Immature natural killer cell (primary cell): ENCODE measurements at regions not wholly inside any gene's neighbourhood (a gene's known extent, or its start where the extent isn't known, plus 50 kb on each side); places are given as distances from the start of the nearest gene placed in this dataset.
"Not testable (repeated sequence)": the region's sequence is repeated elsewhere in the genome, so short reads cannot be mapped to it uniquely, and the experiment has no call there.

Experiments
- DNase-seq, 3 donors: peaks; one replicate each; pipeline ENCODE4 v3.0.0; 2022; ENCODE audit warnings: mixed read lengths in 1 of 3
- H3K27ac Mint-ChIP-seq, 6 donors: one replicate each; pipeline ENCODE4 v1.8.0; 2020; ENCODE audit warnings: mixed read lengths in 6 of 6, mild to moderate bottlenecking in 5 of 6, inconsistent platforms in 4 of 6, moderate library complexity in 3 of 6
- H3K27me3 Mint-ChIP-seq, 3 donors: one replicate each; pipeline ENCODE4 v1.8.0; 2020 to 2021; ENCODE audit warnings: low read depth in 3 of 3, mild to moderate bottlenecking in 3 of 3, mixed read lengths in 3 of 3, moderate library complexity in 3 of 3, inconsistent platforms in 1 of 3
- H3K36me3 Mint-ChIP-seq, 3 donors: one replicate each; pipeline ENCODE4 v1.8.0; 2020; ENCODE audit warnings: mixed read lengths in 3 of 3, inconsistent platforms in 2 of 3, mild to moderate bottlenecking in 2 of 3
- H3K4me1 Mint-ChIP-seq, 2 donors: one replicate each; pipeline ENCODE4 v1.8.0; 2020; ENCODE audit warnings: inconsistent platforms in 2 of 2, mild to moderate bottlenecking in 2 of 2, mixed read lengths in 2 of 2, moderate library complexity in 1 of 2
- H3K4me3 Mint-ChIP-seq, 5 donors: one replicate each; pipeline ENCODE4 v1.8.0; 2020; ENCODE audit warnings: mild to moderate bottlenecking in 5 of 5, mixed read lengths in 5 of 5, inconsistent platforms in 3 of 5, moderate library complexity in 3 of 5
- H3K9me3 Mint-ChIP-seq, 6 donors: one replicate each; pipeline ENCODE4 v1.8.0; 2020; ENCODE audit warnings: mild to moderate bottlenecking in 6 of 6, mixed read lengths in 6 of 6, inconsistent platforms in 4 of 6, moderate library complexity in 3 of 6

DNA sequence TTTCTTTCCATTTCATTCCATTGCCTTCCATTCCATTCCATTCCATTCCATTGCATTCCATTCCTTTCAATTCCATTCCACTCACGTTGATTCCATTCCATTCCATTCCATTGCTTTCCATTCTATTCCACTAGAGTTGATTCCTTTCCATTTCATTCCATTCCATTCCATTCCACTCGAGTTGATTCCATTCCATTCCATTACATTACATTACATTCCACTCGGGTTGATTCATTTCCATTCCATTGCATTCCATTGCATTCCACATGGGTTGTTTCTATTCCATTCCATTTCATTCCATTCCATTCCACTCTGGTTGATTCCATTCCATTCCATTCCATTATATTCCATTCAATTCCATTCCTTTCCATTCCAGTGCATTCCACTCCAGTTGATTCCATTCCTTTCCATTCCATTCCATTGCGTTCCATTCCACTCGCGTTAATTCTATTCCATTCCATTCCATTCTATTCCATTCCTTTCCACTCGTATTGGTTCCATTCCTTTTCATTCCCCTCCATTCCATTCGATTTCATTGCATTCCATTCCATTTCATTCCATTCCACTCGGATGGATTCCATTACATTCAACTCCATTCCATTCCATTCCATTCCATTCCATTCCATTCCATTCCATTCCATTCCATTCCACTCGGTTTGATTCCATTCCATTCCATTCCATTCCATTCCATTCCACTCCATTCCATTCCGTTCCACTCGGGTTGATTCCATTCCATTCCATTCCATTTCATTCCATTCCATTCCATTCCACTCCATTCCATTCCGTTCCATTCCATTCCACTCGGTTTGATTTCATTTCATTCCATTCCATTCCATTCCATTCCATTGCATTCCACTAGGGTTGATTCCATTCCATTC, 1139.1 kb downstream of the RPIA start:
- not testable (repeated sequence) for H3K4me1 Mint-ChIP-seq, H3K27ac Mint-ChIP-seq, H3K4me3 Mint-ChIP-seq, DNase-seq
- H3K9me3 Mint-ChIP-seq: peaks cover 0 to 35% (median 4%) of the 10 kb centered on the region in 6 donors
- H3K36me3 Mint-ChIP-seq: peaks cover 18 to 23% (median 22%) of the 10 kb centered on the region in 3 donors
- peaks cover 2 to 14% (median 5%) of the 10 kb centered on the region in 3 donors for H3K27me3 Mint-ChIP-seq

DNA sequence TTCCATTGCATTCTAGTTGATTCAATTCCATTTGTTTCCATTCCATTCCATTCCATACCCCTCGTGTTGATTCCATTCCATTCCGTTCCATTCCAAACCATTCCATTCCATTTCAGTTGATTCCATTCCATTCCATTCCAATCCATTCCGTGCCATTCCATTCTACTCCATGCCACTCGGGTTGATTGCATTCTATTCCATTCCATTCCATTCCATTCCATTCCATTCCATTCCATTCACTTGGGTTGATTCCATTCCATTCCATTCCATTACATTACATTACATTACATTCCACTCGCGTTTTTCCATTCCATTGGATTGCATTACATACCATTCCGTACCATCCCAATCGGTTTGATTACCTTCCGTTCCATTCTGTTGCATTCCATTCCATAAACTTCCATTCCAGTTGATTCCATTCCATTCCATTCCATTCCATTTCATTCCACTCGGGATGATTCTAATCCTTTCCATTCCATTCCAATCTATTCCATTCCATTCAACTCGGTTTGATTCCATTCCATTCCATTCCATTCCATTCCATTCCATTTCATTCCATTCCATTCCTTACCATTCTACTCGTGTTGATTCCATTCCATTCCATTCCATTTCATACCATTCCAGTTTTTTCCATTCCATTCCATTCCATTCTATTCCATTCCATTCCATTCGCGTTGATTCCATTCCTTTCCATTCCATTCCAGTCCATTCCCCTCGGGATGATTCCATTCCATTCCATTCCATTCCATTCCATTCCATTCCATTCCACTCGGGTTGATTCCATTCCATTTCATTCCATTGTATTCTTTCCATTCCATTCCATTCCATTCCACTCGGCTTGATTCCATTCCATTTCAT, 1140.4 kb downstream of the RPIA start:
- no peak overlapping the region for H3K4me3 Mint-ChIP-seq
- peaks cover 0 to 35% (median 17%) of the 10 kb centered on the region in 6 donors for H3K9me3 Mint-ChIP-seq
- DNase-seq: no peak
- H3K27me3 Mint-ChIP-seq: peaks cover 2 to 17% (median 5%) of the 10 kb centered on the region in 3 donors
- H3K36me3 Mint-ChIP-seq: peaks cover 23 to 27% (median 25%) of the 10 kb centered on the region in 3 donors
- H3K4me1 Mint-ChIP-seq: no peaks in the 10 kb centered on the region
- no peak overlapping the region for H3K27ac Mint-ChIP-seq

DNA sequence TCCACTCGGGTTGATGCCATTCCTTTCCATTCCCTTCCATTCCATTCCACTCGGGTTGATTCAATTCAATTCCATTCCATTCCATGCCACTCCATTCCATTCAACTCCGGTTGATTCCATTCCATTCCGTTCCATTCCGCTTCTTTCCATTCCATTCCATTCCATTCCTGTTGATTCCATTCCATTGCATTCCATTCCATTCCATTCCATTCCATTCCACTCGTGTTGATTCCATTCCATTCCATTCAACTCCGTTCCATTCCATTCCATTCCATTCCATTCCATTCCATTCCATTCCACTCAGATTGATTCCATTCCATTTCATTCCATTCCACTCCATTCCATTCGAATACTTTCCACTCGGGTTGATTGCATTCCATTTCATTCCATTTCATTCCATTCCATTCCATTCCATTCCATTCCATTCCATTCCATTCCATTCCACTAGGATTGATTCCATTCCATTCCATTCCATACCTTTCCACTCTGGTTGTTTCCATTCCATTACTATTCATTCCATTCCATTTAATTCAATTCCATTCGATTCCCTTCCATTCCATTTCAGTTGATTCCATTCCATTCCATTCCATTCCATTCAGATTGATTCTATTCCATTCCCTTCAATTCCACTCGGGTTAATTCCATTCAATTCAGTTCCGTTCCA, 1141.8 kb downstream of the RPIA start:
- H3K4me3 Mint-ChIP-seq: peak overlapping the region in 1 of 5 donors; percentile 0
- peaks cover 0 to 43% (median 19%) of the 10 kb centered on the region in 6 donors for H3K9me3 Mint-ChIP-seq
- peaks cover 0 to 18% (median 2%) of the 10 kb centered on the region in 3 donors for H3K27me3 Mint-ChIP-seq
- DNase-seq: no peak
- peaks cover 2% of the 10 kb centered on the region in 2 donors for H3K4me1 Mint-ChIP-seq
- H3K36me3 Mint-ChIP-seq: peaks cover 29 to 33% (median 30%) of the 10 kb centered on the region in 3 donors
- H3K27ac Mint-ChIP-seq: no peak overlapping the region

DNA sequence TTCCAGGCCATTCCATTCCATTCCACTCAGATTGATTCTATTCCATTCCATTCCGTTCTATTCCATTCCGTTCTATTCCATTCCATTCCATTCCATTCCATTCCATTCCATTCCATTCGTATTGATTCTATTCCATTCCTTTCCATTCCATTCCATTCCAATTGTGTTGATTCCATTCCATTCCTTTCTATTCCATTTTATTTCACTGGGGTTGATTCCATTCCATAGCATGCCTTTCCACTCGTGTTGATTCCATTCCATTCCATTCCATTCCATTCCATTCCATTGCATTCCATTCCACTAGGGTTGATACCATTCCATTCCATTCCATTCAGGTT, 1142.3 kb downstream of the RPIA start:
- peaks cover 0 to 47% (median 19%) of the 10 kb centered on the region in 6 donors for H3K9me3 Mint-ChIP-seq
- peaks cover 32 to 38% (median 33%) of the 10 kb centered on the region in 3 donors for H3K36me3 Mint-ChIP-seq
- peaks cover 0 to 18% (median 4%) of the 10 kb centered on the region in 3 donors for H3K27me3 Mint-ChIP-seq
- peaks cover 4 to 6% of the 10 kb centered on the region in 2 donors for H3K4me1 Mint-ChIP-seq
- DNase-seq: no peak
- H3K27ac Mint-ChIP-seq: no peak overlapping the region
- no peak overlapping the region for H3K4me3 Mint-ChIP-seq

DNA sequence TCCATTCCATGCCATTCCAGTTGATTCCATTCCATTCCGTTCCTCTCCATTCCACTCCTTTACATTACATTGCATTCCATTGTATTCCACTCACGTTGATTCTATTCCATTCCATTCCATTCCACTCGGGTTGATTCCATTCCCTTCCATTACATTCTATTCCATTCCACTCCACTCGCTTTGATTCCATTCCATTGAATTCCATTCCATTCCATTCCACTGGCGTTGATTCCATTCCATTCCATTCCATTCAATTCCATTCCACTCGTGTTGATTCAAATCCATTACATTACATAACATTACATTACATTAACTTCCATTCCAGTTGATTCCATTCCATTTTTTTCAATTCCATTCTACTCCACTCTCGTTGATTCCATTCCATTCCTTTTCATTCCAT, 1142.8 kb downstream of the RPIA start:
- Mint-ChIP-seq H3K4me1 (peaks cover 4 to 6% of the 10 kb centered on the region in 2 donors), H3K9me3 (peaks cover 0 to 46% (median 19%) of the 10 kb centered on the region in 6 donors), H3K4me3 (no peak overlapping the region), H3K36me3 (peaks cover 27 to 33% (median 28%) of the 10 kb centered on the region in 3 donors), H3K27ac (no peak overlapping the region), H3K27me3 (peaks cover 0 to 17% (median 3%) of the 10 kb centered on the region in 3 donors)
- DNase-seq: no peak

DNA sequence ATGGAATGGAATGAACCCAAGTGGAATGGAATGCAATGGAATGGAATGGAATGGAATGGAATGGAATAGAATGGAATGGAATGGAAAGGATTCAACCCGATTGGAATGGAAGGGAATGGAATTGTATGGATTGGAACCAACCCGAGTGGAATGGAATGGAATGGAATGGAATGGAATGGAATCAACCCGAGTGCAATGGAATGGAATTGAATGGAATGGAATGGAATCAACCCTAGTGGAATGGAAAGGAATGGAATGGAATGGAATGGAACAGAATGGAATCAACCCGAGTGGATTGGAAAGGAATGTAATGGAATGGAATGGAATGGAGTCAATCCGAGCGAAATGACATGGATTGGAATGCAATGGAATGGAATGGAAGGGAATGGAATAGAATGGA, 1144.9 kb downstream of the RPIA start:
- H3K4me3 Mint-ChIP-seq: peak overlapping the region in 1 of 5 donors; percentile 1
- H3K27ac Mint-ChIP-seq, DNase-seq: not testable (repeated sequence)
- H3K36me3 Mint-ChIP-seq: peaks cover 30 to 33% (median 32%) of the 10 kb centered on the region in 3 donors
- peaks cover 14 to 17% of the 10 kb centered on the region in 2 donors for H3K4me1 Mint-ChIP-seq
- H3K9me3 Mint-ChIP-seq: peaks cover 0 to 47% (median 20%) of the 10 kb centered on the region in 6 donors
- peaks cover 0 to 22% (median 5%) of the 10 kb centered on the region in 3 donors for H3K27me3 Mint-ChIP-seq

DNA sequence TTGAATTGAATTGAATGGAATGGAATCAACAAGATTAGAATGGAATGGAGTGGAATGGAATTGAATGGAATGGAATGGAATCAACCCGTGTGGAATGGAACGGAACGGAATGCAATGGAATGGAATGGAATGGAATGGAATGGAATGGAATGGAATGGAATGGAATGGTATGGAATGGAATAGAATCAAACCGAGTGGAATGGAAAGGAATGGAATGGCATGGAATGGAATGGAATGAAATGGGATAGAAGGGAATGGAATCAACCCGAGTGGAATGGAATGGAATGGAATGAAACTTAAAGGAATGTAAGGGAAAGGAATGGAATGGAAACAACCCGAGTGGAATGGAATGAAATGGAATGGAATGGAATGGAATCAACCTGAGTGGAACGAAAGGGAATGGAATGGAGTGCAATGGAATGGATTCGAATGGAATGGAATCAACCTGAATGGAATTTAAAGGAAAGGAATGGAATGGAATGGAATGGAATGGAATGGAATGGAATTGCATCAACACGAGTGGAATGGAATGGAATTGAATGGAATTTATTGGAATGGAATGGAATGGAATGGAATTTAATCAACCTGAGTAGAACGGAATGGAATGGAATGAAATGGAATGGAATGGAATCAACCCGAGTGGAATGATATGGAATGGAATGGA, 1146.6 kb downstream of the RPIA start:
- no peak overlapping the region for H3K27ac Mint-ChIP-seq
- H3K9me3 Mint-ChIP-seq: peaks cover 0 to 38% (median 21%) of the 10 kb centered on the region in 6 donors
- no peak for DNase-seq
- peaks cover 0 to 27% (median 7%) of the 10 kb centered on the region in 3 donors for H3K27me3 Mint-ChIP-seq
- H3K36me3 Mint-ChIP-seq: peaks cover 27 to 33% (median 28%) of the 10 kb centered on the region in 3 donors
- peaks cover 31 to 34% of the 10 kb centered on the region in 2 donors for H3K4me1 Mint-ChIP-seq
- peak overlapping the region in 2 of 5 donors; percentile 7 to 8 for H3K4me3 Mint-ChIP-seq

DNA sequence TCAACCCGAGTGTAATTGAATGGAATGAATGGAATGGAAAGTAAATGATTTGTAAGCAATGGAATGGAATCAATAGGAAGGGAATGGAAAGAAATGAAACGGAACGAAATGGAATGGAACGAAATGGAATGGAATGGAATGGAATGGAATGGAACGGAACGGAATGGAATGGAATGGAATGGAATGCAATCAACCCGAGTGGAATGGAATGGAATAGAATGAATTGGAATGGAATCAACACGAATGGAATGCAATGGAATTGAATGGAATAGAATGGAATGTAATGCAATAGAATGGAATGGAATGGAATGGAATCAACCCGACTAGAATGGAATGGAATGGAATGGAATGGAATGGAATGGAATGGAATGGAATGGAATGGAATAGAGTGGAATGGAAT, 1148.7 kb downstream of the RPIA start:
- H3K27me3 Mint-ChIP-seq: peaks cover 0 to 26% (median 7%) of the 10 kb centered on the region in 3 donors
- H3K27ac Mint-ChIP-seq, DNase-seq: not testable (repeated sequence)
- peaks cover 39 to 44% of the 10 kb centered on the region in 2 donors for H3K4me1 Mint-ChIP-seq
- H3K4me3 Mint-ChIP-seq: peak overlapping the region in 1 of 5 donors; percentile 27
- H3K36me3 Mint-ChIP-seq: peaks cover 26 to 29% (median 27%) of the 10 kb centered on the region in 3 donors
- H3K9me3 Mint-ChIP-seq: peaks cover 5 to 38% (median 21%) of the 10 kb centered on the region in 6 donors

DNA sequence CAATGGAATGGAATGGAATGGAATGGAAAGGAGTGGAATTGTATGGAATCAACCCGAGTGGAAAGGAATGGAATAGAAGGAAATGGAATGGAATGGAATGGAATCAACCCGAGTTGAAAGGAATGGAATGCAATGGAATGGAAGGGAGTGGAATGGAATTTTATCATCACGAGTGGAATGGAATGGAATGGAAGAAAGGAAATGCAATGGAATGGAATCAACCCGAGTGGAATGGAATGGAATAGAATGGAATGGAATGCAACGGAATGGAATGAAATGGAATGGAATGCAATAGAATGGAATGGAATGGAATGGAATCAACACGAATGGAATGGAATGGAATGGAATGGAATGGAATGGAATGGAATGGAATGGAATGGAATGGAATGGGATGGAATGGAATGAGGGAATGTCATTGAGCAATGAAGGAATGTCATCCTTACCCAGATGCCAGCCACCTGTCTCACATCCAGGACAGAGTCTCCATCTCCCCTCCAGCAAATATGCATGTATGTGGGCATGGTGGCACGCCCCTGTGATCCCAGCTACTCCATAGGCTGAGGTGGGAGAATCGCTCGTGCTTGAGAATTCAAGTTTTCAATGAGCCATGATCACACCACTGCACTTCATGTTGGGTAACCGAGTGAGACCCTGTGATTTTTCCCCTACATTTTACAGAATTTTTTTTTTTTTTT, 1149.5 kb downstream of the RPIA start:
- Mint-ChIP-seq H3K27me3 (peaks cover 0 to 23% (median 7%) of the 10 kb centered on the region in 3 donors), H3K4me3 (peak overlapping the region in 1 of 5 donors; percentile 78), H3K36me3 (peaks cover 22 to 33% (median 26%) of the 10 kb centered on the region in 3 donors), H3K4me1 (peaks cover 39 to 51% of the 10 kb centered on the region in 2 donors), H3K9me3 (peaks cover 12 to 36% (median 14%) of the 10 kb centered on the region in 6 donors)
- H3K27ac Mint-ChIP-seq, DNase-seq: not testable (repeated sequence)

DNA sequence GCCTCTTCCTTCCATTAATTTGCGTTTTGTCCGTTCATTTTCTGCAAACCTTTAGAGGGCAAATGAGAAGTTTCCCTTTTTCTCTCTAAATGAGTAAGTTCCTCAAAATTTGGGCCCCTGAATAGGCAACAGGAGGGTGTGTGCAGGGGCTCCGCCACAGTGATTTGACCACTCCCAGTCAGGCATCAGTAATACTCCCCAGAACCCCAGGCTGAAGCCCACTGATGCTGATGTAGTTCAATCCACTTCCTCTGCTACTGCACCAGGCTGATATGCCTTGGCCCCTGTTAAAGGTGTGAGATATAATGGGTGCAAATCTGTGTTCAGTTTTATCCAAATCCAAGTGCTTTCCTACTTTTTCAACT, 1150.0 kb downstream of the RPIA start:
- H3K36me3 Mint-ChIP-seq: peaks cover 19 to 29% (median 23%) of the 10 kb centered on the region in 3 donors
- H3K4me3 Mint-ChIP-seq: peak overlapping the region; percentile 48 to 78 (median 61)
- peaks cover 39 to 56% of the 10 kb centered on the region in 2 donors for H3K4me1 Mint-ChIP-seq
- no peak for DNase-seq
- peaks cover 8 to 32% (median 13%) of the 10 kb centered on the region in 6 donors for H3K9me3 Mint-ChIP-seq
- H3K27me3 Mint-ChIP-seq: peaks cover 0 to 19% (median 7%) of the 10 kb centered on the region in 3 donors
- H3K27ac Mint-ChIP-seq: no peak overlapping the region

DNA sequence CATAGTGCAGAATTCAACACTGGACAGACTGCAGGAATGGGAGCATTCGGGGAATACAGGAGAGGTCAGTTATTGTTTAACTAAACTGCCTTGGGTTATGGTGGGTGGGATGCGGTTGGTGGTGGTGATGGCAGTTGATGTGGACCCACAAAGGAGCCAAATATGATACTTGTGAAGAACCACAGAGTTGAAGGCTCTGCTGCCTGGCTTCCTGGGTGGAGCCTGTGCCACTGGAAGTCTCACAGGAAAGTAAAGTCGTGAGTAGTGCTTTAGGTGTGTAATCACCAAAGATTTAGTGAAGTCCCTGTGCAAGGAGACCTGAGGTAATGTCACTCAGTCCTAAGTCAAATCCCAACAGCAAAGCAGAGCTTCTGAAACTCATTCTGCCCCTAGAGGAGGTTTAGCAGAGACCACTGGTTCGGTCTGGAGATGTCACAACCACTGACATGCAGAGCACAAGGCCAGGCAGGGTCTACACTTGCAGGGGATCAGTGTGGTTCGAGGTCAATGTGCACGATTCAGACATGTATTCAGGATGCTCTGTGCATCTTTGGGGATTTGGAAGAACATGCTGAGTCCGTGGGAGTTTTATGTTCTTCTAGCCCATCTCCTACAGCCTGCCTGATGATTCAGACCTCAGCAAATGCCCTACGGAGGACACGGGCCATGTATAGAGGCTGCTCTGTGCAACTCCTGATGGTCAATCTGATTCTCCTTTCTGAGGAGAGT, 1150.9 kb downstream of the RPIA start:
- H3K27ac Mint-ChIP-seq: peak overlapping the region in 4 of 6 donors; percentile 3 to 46 (median 14)

More for the DNA sequence above, 1150.9 kb downstream of the RPIA start:
- peak; percentile 61 to 79 (median 62) for DNase-seq
- Mint-ChIP-seq H3K4me3 (peak overlapping the region; percentile 48 to 78 (median 61)), H3K36me3 (peaks cover 17 to 27% (median 21%) of the 10 kb centered on the region in 3 donors), H3K27me3 (peaks cover 0 to 19% (median 9%) of the 10 kb centered on the region in 3 donors), H3K4me1 (peaks cover 39 to 60% of the 10 kb centered on the region in 2 donors), H3K9me3 (peaks cover 2 to 27% (median 8%) of the 10 kb centered on the region in 6 donors)
